OCI-LY1 (cell line): ENCODE measurements at regions not wholly inside any gene's neighbourhood (a gene's known extent, or its start where the extent isn't known, plus 50 kb on each side); places are given as distances from the start of the nearest gene placed in this dataset.

Experiments
- H2AFZ ChIP-seq: fragments of 200-600 bp; sonication (generic), shearing (Covaris generic); 2 replicates; pipeline ENCODE4 v1.6.0; 2014; ENCODE audit warnings: antibody characterized with exemption, mild to moderate bottlenecking, low read length
- H3F3A ChIP-seq: fragments of 200-600 bp; sonication (generic), shearing (Covaris generic); 2 replicates; pipeline ENCODE4 v1.6.0; 2014; ENCODE audit warnings: mild to moderate bottlenecking, antibody characterized with exemption, low read length, moderate library complexity; ENCODE audit not compliant: insufficient read depth
- H3K27ac ChIP-seq: fragments of 200-600 bp; sonication (generic); 2 replicates; pipeline ENCODE4 v1.5.1; 2014; ENCODE audit warnings: low read length, mixed run types, mild to moderate bottlenecking, low read depth; ENCODE audit not compliant: poor library complexity, severe bottlenecking
- H3K27me3 ChIP-seq: fragments of 200-600 bp; sonication (generic); 2 replicates; pipeline ENCODE4 v1.6.0; 2014; ENCODE audit warnings: antibody characterized with exemption, mild to moderate bottlenecking, low read length, moderate library complexity; ENCODE audit not compliant: insufficient read depth
- H3K36me3 ChIP-seq: fragments of 200-600 bp; sonication (generic); 2 replicates; pipeline ENCODE4 v1.6.1; 2014; ENCODE audit warnings: mild to moderate bottlenecking, antibody characterized with exemption, low read length, moderate library complexity, mixed read lengths; ENCODE audit not compliant: insufficient read depth
- H3K4me1 ChIP-seq: fragments of 200-600 bp; sonication (generic); 2 replicates; pipeline ENCODE4 v1.5.1; 2014; ENCODE audit warnings: mild to moderate bottlenecking, low read length, moderate library complexity; ENCODE audit not compliant: insufficient read depth, severe bottlenecking
- H3K4me2 ChIP-seq: fragments of 200-600 bp; sonication (generic), shearing (Covaris generic); 2 replicates; pipeline ENCODE4 v1.6.1; 2014; ENCODE audit warnings: low read length
- H3K4me3 ChIP-seq: fragments of 200-600 bp; sonication (generic); 2 replicates; pipeline ENCODE4 v1.5.1; 2014; ENCODE audit warnings: low read length, low read depth, mild to moderate bottlenecking, mixed read lengths; ENCODE audit not compliant: poor library complexity, severe bottlenecking
- H3K79me2 ChIP-seq: fragments of 200-600 bp; shearing (Covaris generic); 2 replicates; pipeline ENCODE4 v1.6.1; 2016; ENCODE audit warnings: mixed run types, low read length, mixed read lengths; ENCODE audit not compliant: insufficient read depth
- H3K9ac ChIP-seq: fragments of 200-600 bp; sonication (generic), shearing (Covaris generic); 2 replicates; pipeline ENCODE4 v1.6.1; 2014; ENCODE audit warnings: mild to moderate bottlenecking, low read length, mixed read lengths
- H3K9me2 ChIP-seq: fragments of 200-600 bp; sonication (generic), shearing (Covaris generic); 2 replicates; pipeline ENCODE4 v1.6.1; 2014; ENCODE audit warnings: low read depth, mild to moderate bottlenecking, low read length, mixed read lengths
- H3K9me3 ChIP-seq: fragments of 200-600 bp; shearing (Covaris generic); 2 replicates; pipeline ENCODE4 v1.6.1; 2014; ENCODE audit warnings: low read length, mixed read lengths
- H4K20me1 ChIP-seq: fragments of 200-600 bp; sonication (generic), shearing (Covaris generic); 2 replicates; pipeline ENCODE4 v1.6.0; 2016; ENCODE audit warnings: mild to moderate bottlenecking, low read length; ENCODE audit not compliant: insufficient read depth
- EZH2 ChIP-seq: fragments of 200-600 bp; sonication (generic), shearing (Covaris generic); IDR thresholded peaks from 2 replicates; pipeline ENCODE4 v1.8.0; 2017; ENCODE audit warnings: borderline replicate concordance, mixed run types, mild to moderate bottlenecking, antibody characterized with exemption, low read length, moderate library complexity, mixed read lengths
- TF ChIP-seq, protein P1 (sequence below): fragments of 200-600 bp; sonication (generic), shearing (Covaris generic); IDR thresholded peaks from 2 replicates; pipeline ENCODE4 v1.5.1; 2017; ENCODE audit warnings: mild to moderate bottlenecking, antibody characterized with exemption, low read length, moderate library complexity, mixed read lengths

DNA sequence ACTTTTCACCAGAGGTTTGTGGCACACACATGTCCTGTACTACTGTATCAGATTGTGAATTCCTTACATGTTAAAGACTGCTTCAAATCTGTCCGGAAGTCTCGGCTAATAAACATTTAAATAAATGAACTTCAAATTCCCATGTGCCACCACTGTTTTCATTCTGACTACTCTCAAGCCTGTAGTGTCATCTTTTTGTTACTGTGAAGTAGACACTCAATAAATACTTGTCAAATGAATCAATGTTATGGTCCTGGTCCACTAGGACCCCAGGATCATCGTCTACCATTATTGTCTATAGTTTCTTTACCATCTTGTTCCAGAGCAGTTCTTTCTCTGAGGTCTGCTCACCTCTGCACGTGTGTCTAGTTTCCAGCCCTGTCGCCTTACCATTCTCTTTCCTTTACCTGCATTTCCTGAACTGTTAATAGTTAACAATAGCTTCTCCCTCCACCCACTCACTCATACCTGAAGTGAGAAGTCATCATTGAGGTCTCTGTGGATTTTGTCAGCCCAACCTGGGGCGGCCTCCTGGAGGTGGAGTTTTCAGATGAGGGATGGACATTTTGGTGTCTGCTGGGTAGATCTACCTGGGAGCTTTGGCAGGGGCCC lies 333.0 kb downstream of the SEC14L1 start:
- Histone ChIP-seq H3K9ac (peak overlapping the region; percentile 76; the same call in 1 of the 2 replicates), H3K27ac (peak overlapping the region; percentile 99)

DNA sequence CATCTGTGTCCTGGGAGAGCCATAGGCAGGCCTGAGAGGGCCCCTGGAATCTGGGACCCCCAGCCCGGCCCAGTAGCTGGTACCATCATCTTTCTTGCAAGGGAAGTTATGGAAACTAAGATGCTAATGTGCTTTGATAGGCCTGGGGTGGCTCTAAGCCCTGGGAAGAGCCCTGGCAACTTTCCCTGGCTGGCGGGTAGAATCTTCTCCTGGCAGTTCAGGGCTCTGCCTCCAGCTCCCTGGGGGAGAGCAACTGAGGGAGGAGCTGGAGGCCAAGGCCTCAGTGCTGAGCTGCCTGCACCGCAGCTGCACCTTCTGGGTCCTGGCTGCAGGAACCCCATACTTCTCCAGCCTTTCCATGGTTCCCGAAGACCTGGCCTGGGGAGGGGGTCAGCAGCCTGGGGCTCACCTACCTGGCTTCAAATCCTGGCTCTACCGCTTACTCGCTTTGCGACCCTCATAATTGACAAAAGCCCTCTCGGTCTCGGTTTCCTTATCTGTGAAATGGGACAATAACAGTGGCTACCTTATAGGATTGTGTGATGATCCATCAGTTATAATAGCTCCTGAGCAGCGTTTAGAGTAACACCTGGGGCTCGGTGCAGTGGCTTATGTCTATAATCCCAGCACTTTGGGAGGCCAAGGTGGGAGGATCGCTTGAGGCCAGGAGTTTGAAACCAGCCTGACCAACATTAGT lies 333.7 kb downstream of the SEC14L1 start:
- peaks cover 5% of the 10 kb centered on the region; the same call in 1 of the 2 replicates for H3F3A ChIP-seq
- peaks cover 100% of the 10 kb centered on the region for H3K4me1 ChIP-seq
- peak overlapping the region; percentile 76 for H3K9ac ChIP-seq
- H3K27ac ChIP-seq, result peak overlapping the region; percentile 99
- no peaks in the 10 kb centered on the region for H4K20me1 ChIP-seq
- H3K79me2 ChIP-seq, result peaks cover 97% of the 10 kb centered on the region
- TF ChIP-seq, protein P1, sequence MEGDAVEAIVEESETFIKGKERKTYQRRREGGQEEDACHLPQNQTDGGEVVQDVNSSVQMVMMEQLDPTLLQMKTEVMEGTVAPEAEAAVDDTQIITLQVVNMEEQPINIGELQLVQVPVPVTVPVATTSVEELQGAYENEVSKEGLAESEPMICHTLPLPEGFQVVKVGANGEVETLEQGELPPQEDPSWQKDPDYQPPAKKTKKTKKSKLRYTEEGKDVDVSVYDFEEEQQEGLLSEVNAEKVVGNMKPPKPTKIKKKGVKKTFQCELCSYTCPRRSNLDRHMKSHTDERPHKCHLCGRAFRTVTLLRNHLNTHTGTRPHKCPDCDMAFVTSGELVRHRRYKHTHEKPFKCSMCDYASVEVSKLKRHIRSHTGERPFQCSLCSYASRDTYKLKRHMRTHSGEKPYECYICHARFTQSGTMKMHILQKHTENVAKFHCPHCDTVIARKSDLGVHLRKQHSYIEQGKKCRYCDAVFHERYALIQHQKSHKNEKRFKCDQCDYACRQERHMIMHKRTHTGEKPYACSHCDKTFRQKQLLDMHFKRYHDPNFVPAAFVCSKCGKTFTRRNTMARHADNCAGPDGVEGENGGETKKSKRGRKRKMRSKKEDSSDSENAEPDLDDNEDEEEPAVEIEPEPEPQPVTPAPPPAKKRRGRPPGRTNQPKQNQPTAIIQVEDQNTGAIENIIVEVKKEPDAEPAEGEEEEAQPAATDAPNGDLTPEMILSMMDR, result no peak
- TF ChIP-seq EZH2, result no peak
- peaks cover 84% of the 10 kb centered on the region for H3K36me3 ChIP-seq
- no peaks in the 10 kb centered on the region for H3K27me3 ChIP-seq
- H2AFZ ChIP-seq, result no peak overlapping the region
- no peaks in the 10 kb centered on the region for H3K9me2 ChIP-seq
- H3K4me3 ChIP-seq, result peak overlapping the region; percentile 49
- H3K9me3 ChIP-seq, result no peaks in the 10 kb centered on the region
- H3K4me2 ChIP-seq, result peak overlapping the region; percentile 76

More for the DNA sequence above, 333.0 kb downstream of the SEC14L1 start:
- no peaks in the 10 kb centered on the region for H4K20me1 ChIP-seq
- peak overlapping the region; percentile 76 for H3K4me2 ChIP-seq
- no peak overlapping the region for H2AFZ ChIP-seq
- H3K4me3 ChIP-seq, result peak overlapping the region; percentile 49
- peaks cover 97% of the 10 kb centered on the region for H3K79me2 ChIP-seq
- peaks cover 5% of the 10 kb centered on the region; the same call in 1 of the 2 replicates for H3F3A ChIP-seq
- H3K9me3 ChIP-seq, result no peaks in the 10 kb centered on the region
- peaks cover 100% of the 10 kb centered on the region for H3K4me1 ChIP-seq
- TF ChIP-seq EZH2, result no peak
- TF ChIP-seq, protein P1, result no peak
- H3K36me3 ChIP-seq, result peaks cover 85% of the 10 kb centered on the region
- no peaks in the 10 kb centered on the region for H3K9me2 ChIP-seq
- no peaks in the 10 kb centered on the region for H3K27me3 ChIP-seq

DNA sequence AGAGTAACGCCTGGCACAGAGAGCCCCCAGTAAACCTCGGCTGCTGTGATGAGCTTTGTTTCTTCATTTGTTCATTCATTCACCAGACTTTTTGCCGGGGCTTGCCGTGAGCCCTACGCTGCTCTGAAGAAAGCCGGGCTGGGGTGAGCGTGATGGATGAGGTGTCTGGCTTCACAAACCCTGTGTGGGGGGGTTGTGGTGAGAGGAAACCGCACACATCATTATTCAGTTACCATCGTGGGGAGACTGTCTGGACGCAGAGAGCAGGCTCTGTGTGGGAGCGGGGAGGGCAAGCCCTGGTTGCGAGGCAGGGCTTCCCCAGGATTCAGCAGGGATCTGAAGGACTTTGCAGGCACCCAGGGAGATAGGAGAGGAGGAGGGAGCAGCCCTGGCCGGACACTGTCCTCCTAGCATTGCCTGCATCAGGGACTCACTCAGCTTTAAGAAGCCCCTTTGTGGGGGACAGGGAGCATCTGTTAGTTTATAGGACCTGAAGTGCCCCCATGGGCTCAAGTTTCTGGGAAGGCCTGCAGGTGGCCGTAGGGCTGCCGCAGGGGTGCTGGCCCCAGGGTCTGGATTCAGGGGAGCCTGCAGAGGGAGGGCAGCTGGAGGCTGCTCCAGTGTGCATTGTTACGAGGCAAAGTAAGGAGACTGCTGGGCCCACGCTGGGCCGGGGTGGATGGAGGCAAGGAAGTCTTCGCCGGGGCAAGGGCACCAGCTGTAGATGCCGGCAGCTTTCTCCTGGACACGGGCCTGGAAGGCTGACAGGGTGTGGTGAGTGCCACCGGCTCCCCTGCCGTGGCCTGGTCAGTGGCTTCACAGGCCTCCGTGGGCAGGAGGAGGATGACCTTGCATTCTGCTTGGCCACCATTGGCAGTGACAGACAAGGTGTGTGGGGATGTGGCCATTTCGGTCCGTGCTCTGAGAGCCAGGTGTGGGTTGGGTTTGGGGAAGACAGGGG lies 334.5 kb downstream of the SEC14L1 start:
- Histone ChIP-seq H3K9ac (peak overlapping the region; percentile 76), H4K20me1 (no peaks in the 10 kb centered on the region), H3F3A (peaks cover 5% of the 10 kb centered on the region; the same call in 1 of the 2 replicates), H3K9me3 (no peaks in the 10 kb centered on the region), H3K4me2 (peak overlapping the region; percentile 76), H3K79me2 (peaks cover 96% of the 10 kb centered on the region), H3K4me3 (peak overlapping the region; percentile 49), H3K4me1 (peaks cover 100% of the 10 kb centered on the region), H3K9me2 (no peaks in the 10 kb centered on the region), H3K36me3 (peaks cover 82% of the 10 kb centered on the region), H3K27me3 (no peaks in the 10 kb centered on the region), H3K27ac (peak overlapping the region; percentile 99), H2AFZ (no peak overlapping the region)
- TF ChIP-seq, protein P1, result no peak
- no peak for TF ChIP-seq EZH2
